GM21529 (cell line): ENCODE measurements at regions not wholly inside any gene's neighbourhood (a gene's known extent, or its start where the extent isn't known, plus 50 kb on each side); places are given as distances from the start of the nearest gene placed in this dataset.

Experiments used
- ATAC-seq: cut with Tn5 transposase; IDR thresholded peaks from one replicate; pipeline ENCODE4 v1.9.1; 2021; ENCODE audit not compliant: unreplicated experiment

DNA sequence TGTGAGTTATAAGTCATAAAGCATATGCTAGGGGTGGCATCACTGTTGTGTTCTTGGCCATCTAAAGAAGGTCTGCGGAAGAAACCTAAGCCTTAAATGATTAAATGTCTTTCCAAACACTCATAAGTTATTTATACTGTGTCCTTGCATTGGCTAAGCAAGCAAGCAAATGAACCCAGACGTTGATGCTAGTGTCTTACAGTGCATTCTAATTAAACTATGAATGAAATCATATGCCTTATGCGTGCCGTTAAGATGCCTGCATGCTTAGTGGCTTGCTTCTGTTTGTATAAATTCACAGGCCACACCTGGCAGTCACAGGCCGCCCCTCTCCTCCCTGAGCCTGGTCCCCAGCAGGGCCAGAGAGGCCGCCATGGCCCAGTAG is 49.9 kb downstream of the RIN2 start:
- no peak for ATAC-seq

DNA sequence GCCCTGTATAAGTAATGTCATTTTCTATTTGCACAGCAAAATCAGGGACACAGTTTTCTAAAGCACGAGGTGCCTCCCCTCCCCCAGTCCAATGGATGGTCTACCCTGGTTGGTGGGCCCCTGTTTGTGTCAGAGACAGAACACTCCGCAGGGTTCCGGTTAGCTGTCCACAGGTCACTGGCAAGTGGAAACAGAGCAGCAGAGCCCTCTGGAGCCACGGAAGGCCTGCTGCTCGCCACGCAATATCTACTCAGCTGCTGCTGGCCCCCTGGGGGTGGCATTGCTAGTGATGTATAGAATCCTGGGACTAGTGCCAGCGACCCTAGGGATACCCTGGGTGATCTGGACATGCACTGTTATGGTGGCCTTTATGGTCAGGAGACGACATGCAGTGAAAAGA is 50.4 kb downstream of the RIN2 start:
- no peak for ATAC-seq

DNA sequence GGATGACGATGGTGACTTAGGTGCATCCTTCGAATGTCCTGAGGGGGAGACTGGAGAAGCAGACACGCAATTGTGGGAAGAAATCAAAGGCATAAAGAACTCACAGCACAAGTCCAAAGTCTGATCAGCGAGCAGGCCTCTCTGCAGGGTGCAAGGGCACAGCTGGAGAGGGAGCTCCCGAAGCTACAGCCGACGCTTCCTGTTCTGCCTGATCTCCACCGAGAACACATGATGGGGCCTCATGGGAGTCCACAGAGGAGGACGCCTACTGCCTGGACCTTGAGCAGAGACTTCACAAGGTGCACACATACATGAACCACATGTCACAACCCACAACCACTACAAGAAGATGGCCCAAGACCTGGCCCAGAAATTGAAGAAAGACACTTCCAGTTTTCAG is 51.4 kb downstream of the RIN2 start:
- no peak for ATAC-seq

DNA sequence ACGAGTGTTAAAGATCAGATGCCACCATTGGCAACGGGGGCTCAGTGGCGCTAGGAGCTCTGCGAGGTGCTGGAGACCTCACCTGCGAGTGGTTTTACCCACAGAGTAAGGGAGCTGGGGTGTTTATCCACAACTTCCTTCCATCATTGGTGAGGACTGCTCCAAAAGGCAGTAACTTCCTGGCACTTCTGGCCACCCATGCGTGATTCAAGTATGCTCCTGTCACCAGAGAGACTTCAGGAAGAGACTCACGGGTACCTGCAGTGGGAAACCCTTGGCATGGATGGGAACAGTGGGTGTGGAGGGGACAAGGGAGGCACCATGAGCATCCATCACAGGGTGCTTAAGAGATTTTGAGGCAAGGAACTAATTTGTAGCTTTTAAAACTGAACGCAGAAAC is 53.2 kb downstream of the RIN2 start:
- no peak for ATAC-seq

DNA sequence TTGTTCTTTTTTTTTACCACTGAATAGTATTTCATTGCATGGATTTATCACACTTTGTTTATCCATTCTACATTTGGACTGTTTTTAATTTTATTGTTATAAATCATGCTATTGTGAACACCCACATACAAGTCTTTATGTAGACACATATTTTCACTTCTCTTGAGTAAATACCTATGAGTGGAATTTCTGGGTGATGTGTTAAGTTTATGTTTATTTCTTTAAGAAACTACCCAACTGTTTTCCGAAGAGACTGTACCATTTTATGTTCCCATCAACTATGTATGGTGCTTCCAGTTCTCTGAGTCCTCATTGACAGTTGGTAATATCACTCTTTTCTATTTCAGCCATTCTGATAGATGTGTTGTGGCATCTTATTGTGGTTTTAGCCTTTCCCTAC is 54.0 kb downstream of the RIN2 start:
- no peak for ATAC-seq

DNA sequence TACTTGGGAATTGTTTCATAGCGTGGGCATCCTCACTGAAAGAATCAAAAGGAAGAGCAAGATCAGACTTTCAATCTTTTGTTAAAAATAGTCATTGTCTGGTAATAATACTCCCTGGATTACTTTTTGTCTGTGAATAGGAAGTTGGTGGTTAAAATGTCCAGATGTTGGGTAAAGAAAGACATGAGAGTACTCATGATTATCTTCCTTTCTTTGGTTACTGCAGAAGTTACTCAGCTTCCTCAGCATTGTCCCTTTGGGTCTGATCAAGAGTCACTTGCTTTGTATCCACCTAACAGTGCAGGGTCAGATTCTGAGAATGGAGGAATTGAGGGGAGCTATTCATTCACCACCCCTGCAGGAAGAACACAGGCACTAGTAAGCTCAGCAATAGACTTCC is 54.6 kb downstream of the RIN2 start:
- ATAC-seq: no peak

DNA sequence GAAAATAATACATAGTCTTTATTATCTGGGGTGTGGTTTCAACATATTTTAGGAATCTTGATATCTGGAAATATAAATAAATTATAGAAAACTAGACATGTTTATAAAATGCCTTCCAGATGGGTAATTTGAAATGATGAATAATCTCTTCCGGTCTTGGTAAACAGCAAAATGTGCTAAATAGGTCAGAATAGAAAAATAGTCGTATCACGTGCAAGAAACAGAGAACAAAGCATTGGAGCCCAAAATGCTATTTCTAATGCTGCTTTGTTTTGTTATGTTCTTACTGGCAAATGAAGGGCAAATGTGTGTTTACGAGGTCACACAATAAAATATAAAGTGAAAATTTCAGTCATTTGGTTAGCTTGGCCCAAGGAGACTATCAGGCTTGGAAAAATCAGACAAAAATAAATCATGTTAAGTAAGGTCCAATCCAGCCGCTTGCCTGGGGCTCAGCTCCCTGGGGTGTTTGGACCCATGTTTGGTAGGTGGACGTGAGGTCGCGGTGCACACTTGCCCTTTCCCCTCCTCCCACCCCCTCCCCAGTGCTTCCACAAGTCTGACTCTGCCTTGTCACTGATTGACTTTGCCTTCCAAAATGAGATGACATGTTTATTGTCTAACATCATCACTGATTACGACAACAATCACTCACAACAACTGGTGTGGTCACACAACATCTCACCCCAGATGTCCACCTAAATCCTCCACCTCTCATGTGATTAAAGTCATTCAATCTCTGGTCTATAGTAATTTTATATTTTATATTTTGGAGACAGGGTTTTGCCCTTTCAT is 56.0 kb downstream of the RIN2 start:
- ATAC-seq: no peak

DNA sequence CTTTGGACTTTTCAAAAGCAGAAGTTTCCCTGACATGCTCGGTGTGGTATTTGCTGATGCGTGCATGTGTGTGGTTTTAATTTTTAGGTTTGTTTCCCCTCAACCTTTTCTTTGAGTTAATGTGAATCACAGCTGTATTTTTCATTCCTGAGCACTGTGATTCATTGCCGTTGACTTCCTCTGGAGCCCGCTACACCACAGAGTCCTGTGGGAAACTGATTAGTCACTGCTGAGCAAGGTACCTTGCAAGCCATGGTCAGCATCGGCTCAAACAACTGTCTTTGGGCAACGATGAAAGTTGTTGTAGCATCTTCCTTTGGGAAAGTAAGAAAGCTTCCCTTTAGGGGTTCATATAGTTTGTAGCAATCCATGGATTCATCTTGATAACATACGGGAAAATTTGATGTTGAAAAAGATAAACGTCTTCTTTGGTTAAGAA is 57.5 kb downstream of the RIN2 start:
- no peak for ATAC-seq

DNA sequence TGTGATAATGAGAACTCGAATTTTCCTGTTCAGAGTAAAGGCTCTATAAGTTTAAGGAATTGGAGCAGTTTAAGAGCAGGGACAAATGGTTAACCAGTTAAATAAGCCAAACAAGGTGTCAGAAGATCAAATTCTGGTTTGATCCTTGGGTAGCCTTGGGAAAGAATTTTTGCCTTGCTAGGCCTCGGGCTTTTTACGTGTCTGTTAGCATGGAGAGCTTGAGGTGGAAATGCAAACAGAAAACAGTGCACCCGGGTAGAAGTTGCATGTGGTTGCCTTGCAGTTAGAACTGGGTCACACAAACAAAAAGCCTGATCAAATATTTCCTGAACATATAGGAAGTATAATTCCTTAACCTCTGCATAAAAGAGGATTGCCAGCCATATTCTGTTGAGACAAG is 58.3 kb downstream of the RIN2 start:
- no peak for ATAC-seq

DNA sequence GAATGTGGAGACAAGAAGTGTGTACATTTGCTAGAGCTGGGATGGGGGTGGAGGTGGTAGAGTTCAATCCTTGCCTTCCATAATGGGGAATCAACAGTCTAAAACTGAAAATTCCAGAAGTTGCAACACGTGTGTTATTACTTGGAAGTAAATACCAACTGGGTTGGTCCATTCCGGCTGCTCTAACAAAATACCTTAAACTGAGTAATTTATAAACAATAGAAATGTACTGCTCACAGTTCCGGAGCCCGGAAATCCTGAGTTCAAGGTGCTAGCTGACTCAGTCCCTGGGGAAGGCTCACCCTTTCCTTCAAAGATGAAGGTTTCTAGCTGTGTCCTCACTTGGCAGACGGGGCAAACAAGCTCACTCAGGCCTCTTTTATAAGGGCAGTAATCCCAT is 59.0 kb downstream of the RIN2 start:
- no peak for ATAC-seq

DNA sequence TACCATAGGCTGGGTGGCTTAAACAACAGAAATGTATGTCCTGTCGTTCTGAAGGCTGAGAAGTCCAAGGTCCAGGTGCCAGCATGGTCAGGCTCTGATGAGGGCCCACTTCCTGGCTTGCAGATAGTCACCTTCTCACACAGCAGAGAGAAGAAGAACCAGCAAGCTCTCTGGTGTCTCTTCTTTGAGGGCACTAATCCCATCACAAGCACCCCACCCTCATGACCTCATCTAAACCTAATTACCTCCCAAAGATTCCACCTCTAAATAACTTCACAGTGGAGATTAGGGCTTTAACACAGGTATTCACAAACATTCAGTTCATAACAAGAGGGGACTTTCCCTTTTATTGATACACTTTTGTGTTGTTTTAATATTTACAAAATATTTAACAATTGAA is 61.1 kb downstream of the RIN2 start:
- ATAC-seq: no peak

DNA sequence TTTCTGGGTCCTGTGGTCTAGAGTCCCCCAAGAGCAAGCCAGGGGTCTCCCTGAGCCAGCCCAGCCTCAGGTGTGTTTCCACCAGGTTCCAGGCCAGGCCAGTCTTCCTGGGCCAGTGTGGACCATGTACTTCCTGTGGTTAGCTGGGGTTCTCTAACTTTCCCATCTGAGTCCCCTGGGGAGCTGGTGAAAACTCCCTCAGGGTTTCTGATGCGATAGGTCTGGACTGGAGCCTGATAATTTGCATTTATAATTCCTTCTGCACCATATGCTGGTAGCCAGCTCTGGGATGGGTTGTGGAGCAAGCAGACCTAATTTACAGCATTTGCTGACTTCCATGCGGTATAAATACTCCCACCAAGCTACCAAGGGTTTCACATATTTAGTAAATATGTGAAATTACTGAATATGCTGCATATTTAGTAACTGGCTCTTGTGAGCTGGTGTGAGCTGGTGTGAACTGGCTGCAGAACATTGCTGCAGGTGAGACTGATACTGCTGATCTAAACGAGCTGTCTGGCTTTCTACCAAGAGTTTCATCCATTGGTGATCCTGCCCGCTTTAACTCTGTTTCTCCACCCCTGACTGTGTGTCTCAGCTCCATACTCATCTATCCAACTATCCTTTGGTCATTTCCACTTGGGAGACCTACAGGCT is 62.6 kb downstream of the RIN2 start:
- no peak for ATAC-seq

DNA sequence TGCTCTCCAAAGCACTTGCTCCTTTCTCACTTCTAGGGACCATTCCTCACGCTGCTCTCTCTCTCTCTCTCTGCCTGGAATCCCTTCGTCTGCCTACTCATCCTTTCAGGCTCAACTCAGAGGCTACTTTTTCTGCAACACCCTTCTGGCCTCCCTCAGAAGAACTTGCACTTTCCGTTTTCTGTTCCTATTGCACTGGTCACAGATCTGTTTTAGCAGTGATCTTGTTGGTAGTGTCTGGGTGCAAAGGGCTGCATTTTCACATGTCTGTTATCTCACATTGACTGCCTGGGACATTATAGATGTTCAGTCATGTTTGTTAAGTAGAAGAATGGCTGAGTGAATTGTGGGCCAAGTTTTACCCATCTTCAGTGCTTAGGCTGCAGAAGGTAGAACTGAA is 63.5 kb downstream of the RIN2 start:
- ATAC-seq: no peak

DNA sequence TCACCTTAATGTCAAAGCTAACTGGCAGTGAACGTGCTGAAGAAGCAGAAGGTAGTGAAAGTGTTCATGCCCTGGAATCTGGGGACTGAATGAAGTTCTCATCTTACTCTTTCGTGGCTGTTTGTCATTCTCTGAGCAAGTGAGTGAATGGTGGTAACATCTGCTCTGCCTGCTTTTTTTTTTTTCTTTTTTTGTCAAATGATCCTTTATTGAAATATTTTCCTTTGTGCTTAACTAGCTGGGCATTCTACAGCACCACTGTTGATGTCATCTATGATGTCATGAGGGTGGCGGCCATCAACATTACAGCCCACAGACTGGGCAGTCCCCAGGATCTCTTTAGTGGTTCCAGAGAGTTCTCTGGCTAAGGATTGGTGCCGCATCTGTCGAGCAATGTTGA is 65.2 kb downstream of the RIN2 start:
- no peak for ATAC-seq

DNA sequence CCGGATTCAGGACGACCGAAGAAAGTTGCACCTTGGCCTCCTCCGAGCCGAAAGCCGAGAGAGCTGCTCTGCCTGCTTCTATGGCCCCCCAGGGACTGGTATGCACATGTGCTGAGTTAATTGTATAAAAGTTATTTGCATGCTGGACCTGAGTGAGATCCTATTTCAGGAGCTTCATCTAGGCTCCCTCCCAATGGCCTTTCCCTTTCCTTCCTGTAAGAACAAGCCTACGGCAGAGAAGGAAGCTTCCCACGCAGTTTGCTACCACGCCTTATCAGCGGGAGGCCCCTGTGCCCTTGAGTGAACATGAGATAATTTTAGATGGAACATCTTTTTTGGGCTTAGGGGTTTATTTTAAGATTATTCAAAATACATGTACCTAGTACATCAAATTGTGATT is 65.9 kb downstream of the RIN2 start:
- no peak for ATAC-seq

DNA sequence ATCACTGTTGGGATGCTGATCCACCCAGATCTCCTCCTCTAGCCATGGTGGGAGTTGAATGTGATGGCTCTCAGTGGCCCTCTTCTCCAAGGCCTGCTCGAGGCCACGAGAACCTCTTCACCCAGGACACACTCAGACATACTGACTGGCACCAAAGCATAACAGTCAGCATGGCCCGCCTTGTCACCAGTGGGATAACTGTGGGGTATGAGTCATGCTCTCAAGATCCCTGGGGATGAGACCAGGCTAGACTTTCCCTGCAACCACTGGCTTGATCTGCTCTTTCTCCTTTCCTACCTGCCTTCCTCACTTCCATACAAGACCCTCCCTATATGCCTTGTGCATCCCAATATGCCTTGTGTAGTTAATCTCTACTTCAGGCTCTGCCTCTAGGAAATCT is 66.8 kb downstream of the RIN2 start:
- ATAC-seq: no peak

DNA sequence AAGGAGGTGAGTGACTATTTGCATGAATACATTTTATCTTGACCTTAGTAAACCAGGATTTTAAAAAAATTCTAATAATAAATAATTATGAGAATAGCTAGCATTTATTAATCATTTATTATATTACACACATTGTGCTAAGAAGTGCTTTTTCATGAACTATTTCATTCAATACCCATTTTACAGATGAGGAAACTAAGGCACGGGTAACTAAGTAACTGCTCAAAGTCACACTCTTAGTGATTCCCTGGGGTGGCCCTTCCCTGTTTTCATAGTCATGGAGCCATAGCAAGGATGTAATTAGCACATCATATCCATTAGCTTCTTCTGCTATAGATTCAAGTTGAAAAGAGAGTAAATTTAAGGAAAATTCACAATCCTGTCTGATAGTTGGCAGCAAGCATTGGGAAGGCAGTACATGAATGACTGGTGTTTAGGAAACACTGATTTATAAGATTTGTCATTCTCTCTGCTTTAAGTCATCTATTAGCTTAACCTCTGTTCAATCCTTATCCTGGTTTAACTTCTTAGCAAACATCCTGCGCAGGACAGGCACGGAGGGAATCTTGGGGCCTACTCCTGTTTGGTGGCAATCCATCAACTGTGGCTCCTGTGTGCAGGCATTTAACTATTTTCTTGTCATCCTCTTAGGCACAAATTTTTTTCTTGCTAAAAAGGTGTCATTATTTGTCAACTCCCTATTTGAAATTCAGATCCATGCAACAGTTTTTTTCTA is 68.3 kb downstream of the RIN2 start:
- ATAC-seq: no peak

DNA sequence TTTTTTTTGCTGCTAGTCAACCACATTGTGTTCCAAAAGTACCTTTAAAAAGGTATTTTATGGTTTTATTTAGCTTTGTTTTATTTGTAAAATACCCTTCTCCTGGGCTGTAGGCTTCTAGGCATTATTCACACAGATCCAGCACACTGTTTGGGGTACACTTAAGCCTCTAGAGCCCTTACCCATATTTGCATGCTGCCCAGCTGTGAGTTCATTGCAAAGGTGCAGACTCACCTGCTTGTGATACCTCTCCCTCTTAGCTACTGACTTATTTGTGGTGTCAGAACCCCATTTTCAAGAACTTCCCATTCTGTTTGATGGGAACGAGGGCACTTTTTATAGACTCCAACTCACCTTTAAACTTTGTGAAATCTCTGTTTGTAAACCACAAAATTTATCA is 69.8 kb downstream of the RIN2 start:
- peak; percentile 19 for ATAC-seq

DNA sequence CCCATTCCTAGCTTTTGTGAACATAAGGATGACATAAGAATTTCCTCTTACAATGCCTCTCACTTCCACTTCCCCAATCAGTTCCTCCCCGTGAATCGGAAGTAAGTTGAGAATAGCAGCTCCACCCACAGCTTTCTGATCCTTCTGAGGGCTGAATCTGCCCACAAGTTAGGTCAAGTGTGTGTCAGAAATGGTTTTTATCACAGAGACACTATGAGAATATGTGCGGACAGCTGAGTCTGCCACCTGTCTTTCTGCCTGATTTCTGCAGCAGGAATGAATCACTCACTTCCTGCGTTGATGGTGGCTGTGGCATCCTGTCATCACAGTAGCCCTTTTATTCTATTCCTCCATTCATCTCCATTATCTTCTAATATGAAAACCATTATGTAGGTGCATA is 70.2 kb downstream of the RIN2 start:
- peak; percentile 93 for ATAC-seq

DNA sequence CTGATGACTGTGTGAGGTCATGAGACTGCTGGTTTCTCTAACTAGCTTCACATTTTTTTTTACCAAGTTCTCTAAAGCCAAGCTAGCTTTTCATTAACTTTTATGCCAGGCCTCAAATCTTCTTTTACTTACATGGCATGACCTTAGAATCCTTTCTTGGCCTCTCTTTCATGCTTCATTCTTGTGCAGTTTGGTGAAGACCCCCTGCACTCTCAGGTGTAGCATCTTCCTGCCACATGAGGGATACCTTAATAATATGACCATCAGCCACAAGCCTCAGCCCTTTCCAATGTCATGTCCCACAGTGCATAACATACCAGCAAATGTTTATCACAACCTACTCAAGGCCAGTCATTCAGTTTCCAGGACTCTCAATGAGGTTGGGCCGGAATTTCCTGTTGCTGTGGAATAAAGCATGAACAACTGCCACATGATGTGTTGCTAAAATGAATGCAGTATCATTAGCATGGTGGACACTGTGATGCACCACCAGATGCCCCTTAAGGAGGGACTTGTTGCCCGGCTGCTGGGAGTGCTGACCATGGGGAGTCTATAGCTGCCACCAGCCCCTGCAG is 72.2 kb downstream of the RIN2 start:
- ATAC-seq: no peak

DNA sequence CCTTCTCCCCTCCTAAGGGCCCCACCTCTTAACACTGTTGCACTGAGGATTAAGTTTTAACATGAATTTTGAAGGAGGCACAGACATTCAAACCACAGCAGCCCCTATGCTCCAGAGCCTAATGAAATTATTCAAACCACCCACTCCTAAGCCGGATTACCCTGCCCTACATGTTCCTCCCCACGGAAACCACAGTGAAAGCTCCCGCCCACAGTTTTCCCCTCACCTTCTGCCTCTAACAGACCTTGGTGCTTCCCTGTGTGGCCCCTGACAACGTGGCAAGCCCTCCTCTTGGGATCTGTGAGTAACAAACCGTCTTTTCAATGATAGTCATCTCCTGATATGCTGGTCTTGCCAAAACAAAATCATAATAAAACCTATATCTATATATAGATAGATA is 74.8 kb downstream of the RIN2 start:
- no peak for ATAC-seq

DNA sequence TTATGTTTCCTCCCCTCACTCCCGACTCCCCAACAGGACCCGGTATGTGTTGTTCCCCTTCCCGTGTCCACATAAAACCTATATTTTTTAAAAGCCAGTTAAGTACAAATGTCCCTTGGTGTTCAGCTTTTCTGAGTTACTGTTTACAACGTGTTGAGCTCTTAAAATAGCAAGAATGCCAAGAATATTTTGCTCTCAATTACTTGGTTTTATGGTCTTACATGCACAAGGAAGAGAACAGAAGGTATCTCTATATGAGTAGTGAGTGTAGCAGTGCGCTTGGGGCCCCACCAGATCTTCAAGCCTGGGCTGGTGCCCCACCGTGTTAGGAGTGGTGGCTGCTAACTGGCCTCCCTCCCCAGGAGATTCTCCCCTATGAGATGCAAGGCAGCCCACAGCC is 75.3 kb downstream of the RIN2 start:
- no peak for ATAC-seq
